ENCODE measurements at regions not wholly inside any gene's neighbourhood (a gene's known extent, or its start where the extent isn't known, plus 50 kb on each side); places are given as distances from the start of the nearest gene placed in this dataset.

- in situ Hi-C loops (cut with HindIII; ENCODE audit: low pct_unique_long_range_greater_than_20kb, low sequenced_read_pairs) = no loop called here
- no peak for DNase-seq (ENCODE audit: low read depth)
Measured at GRCh38 chr5:117299936-117300328, 725.3 kb upstream of the SEMA6A start.

- in situ Hi-C loops (cut with HindIII; ENCODE audit: low pct_unique_long_range_greater_than_20kb, low sequenced_read_pairs) = no loop called here
- DNase-seq (ENCODE audit: low read depth) = no peak
Measured at GRCh38 chr5:117299224-117299935, 724.8 kb upstream of the SEMA6A start.

GRCh38 chr5:117296872-117297271, 722.2 kb upstream of the SEMA6A start:
- in situ Hi-C loops (cut with HindIII; ENCODE audit: low pct_unique_long_range_greater_than_20kb, low sequenced_read_pairs) = no loop called here
- no peak for DNase-seq (ENCODE audit: low read depth)

- in situ Hi-C loops (cut with HindIII; ENCODE audit: low pct_unique_long_range_greater_than_20kb, low sequenced_read_pairs) = no loop called here
- DNase-seq (ENCODE audit: low read depth) = no peak
Measured at GRCh38 chr5:117295941-117296340, 721.3 kb upstream of the SEMA6A start.

- in situ Hi-C loops (cut with HindIII; ENCODE audit: low pct_unique_long_range_greater_than_20kb, low sequenced_read_pairs) = no loop called here
- DNase-seq (ENCODE audit: low read depth) = no peak
Measured at GRCh38 chr5:117286813-117287212, 712.2 kb upstream of the SEMA6A start.

- no peak for DNase-seq (ENCODE audit: low read depth)
- in situ Hi-C loops (cut with HindIII; ENCODE audit: low pct_unique_long_range_greater_than_20kb, low sequenced_read_pairs) = no loop called here
Measured at GRCh38 chr5:117271656-117272055, 697.0 kb upstream of the SEMA6A start.

GRCh38 chr5:117266280-117266679, 691.7 kb upstream of the SEMA6A start:
- in situ Hi-C loops (cut with HindIII; ENCODE audit: low pct_unique_long_range_greater_than_20kb, low sequenced_read_pairs) = no loop called here
- no peak for DNase-seq (ENCODE audit: low read depth)

- no peak for DNase-seq (ENCODE audit: low read depth)
- in situ Hi-C loops (cut with HindIII; ENCODE audit: low pct_unique_long_range_greater_than_20kb, low sequenced_read_pairs) = no loop called here
Measured at GRCh38 chr5:117263231-117263630, 688.6 kb upstream of the SEMA6A start.

- DNase-seq (ENCODE audit: low read depth) = no peak
- in situ Hi-C loops (cut with HindIII; ENCODE audit: low pct_unique_long_range_greater_than_20kb, low sequenced_read_pairs) = no loop called here
Measured at GRCh38 chr5:117262572-117263131, 688.0 kb upstream of the SEMA6A start.

- DNase-seq (ENCODE audit: low read depth) = no peak
- in situ Hi-C loops (cut with HindIII; ENCODE audit: low pct_unique_long_range_greater_than_20kb, low sequenced_read_pairs) = no loop called here
Measured at GRCh38 chr5:117261948-117262571, 687.4 kb upstream of the SEMA6A start.

- DNase-seq (ENCODE audit: low read depth) = no peak
- in situ Hi-C loops (cut with HindIII; ENCODE audit: low pct_unique_long_range_greater_than_20kb, low sequenced_read_pairs) = no loop called here
Measured at GRCh38 chr5:117255211-117256027, 680.8 kb upstream of the SEMA6A start.

GRCh38 chr5:117252566-117252965, 677.9 kb upstream of the SEMA6A start:
- in situ Hi-C loops (cut with HindIII; ENCODE audit: low pct_unique_long_range_greater_than_20kb, low sequenced_read_pairs) = no loop called here
- no peak for DNase-seq (ENCODE audit: low read depth)

GRCh38 chr5:117249086-117249815, 674.6 kb upstream of the SEMA6A start:
- DNase-seq (ENCODE audit: low read depth) = no peak
- in situ Hi-C loops (cut with HindIII; ENCODE audit: low pct_unique_long_range_greater_than_20kb, low sequenced_read_pairs) = no loop called here

GRCh38 chr5:117246424-117246823, 671.8 kb upstream of the SEMA6A start:
- no peak for DNase-seq (ENCODE audit: low read depth)
- in situ Hi-C loops (cut with HindIII; ENCODE audit: low pct_unique_long_range_greater_than_20kb, low sequenced_read_pairs) = no loop called here

GRCh38 chr5:117245130-117245529, 670.5 kb upstream of the SEMA6A start:
- in situ Hi-C loops (cut with HindIII; ENCODE audit: low pct_unique_long_range_greater_than_20kb, low sequenced_read_pairs) = no loop called here
- no peak for DNase-seq (ENCODE audit: low read depth)

- in situ Hi-C loops (cut with HindIII; ENCODE audit: low pct_unique_long_range_greater_than_20kb, low sequenced_read_pairs) = no loop called here
- DNase-seq (ENCODE audit: low read depth) = no peak
Measured at GRCh38 chr5:117242028-117242427, 667.4 kb upstream of the SEMA6A start.

GRCh38 chr5:117236941-117237340, 662.3 kb upstream of the SEMA6A start:
- in situ Hi-C loops (cut with HindIII; ENCODE audit: low pct_unique_long_range_greater_than_20kb, low sequenced_read_pairs) = no loop called here
- no peak for DNase-seq (ENCODE audit: low read depth)

- no peak for DNase-seq (ENCODE audit: low read depth)
Measured at GRCh38 chr5:117235786-117236185, 661.2 kb upstream of the SEMA6A start.

More at GRCh38 chr5:117235786-117236185, 661.2 kb upstream of the SEMA6A start:
- in situ Hi-C loops (cut with HindIII; ENCODE audit: low pct_unique_long_range_greater_than_20kb, low sequenced_read_pairs) = no loop called here

Data from Caki2 (cell line).